HG03565 (cell line): ENCODE measurements at regions not wholly inside any gene's neighbourhood (a gene's known extent, or its start where the extent isn't known, plus 50 kb on each side); places are given as distances from the start of the nearest gene placed in this dataset.
"Not testable (repeated sequence)": the region's sequence is repeated elsewhere in the genome, so short reads cannot be mapped to it uniquely, and the experiment has no call there.

Source experiments
- ATAC-seq: cut with Tn5 transposase; IDR thresholded peaks from one replicate; pipeline ENCODE4 v1.9.1; 2021; ENCODE audit warnings: mild to moderate bottlenecking, moderate library complexity; ENCODE audit not compliant: unreplicated experiment

GRCh38 chr17:45585794-45586650 is 95.5 kb upstream of the PLEKHM1 start:
- not testable (repeated sequence) for ATAC-seq

GRCh38 chr17:45586651-45586934 is 96.1 kb upstream of the PLEKHM1 start:
- not testable (repeated sequence) for ATAC-seq

GRCh38 chr17:45592433-45592923 is 102.0 kb upstream of the PLEKHM1 start:
- peak; percentile 45 for ATAC-seq

- ATAC-seq: not testable (repeated sequence)
Measured at GRCh38 chr17:45596347-45596746, 105.8 kb upstream of the PLEKHM1 start.

GRCh38 chr17:45600052-45601012 is 109.8 kb upstream of the PLEKHM1 start:
- ATAC-seq: not testable (repeated sequence)

- ATAC-seq: not testable (repeated sequence)
Measured at GRCh38 chr17:45601013-45601412, 110.5 kb upstream of the PLEKHM1 start.

GRCh38 chr17:45601605-45602539 is 111.4 kb upstream of the PLEKHM1 start:
- not testable (repeated sequence) for ATAC-seq

GRCh38 chr17:45605751-45606150 is 115.2 kb upstream of the PLEKHM1 start:
- ATAC-seq: not testable (repeated sequence)

GRCh38 chr17:45619984-45620405 is 129.5 kb upstream of the PLEKHM1 start:
- ATAC-seq: peak; percentile 96

GRCh38 chr17:45620468-45620867 is 129.9 kb upstream of the PLEKHM1 start:
- peak; percentile 10 for ATAC-seq

GRCh38 chr17:45621087-45621486 is 130.6 kb upstream of the PLEKHM1 start:
- ATAC-seq: not testable (repeated sequence)

GRCh38 chr17:45622295-45622694 is 131.8 kb upstream of the PLEKHM1 start:
- ATAC-seq: not testable (repeated sequence)

- no peak for ATAC-seq
Measured at GRCh38 chr17:45628019-45628418, 137.5 kb upstream of the PLEKHM1 start.

GRCh38 chr17:45631941-45632340 is 141.4 kb upstream of the PLEKHM1 start:
- no peak for ATAC-seq

GRCh38 chr17:45639297-45639849 is 144.7 kb upstream of the CRHR1 start:
- no peak for ATAC-seq

- no peak for ATAC-seq
Measured at GRCh38 chr17:45640141-45640850, 143.8 kb upstream of the CRHR1 start.

- no peak for ATAC-seq
Measured at GRCh38 chr17:45641541-45641940, 142.6 kb upstream of the CRHR1 start.

- no peak for ATAC-seq
Measured at GRCh38 chr17:45643591-45643990, 140.5 kb upstream of the CRHR1 start.

- not testable (repeated sequence) for ATAC-seq
Measured at GRCh38 chr17:45644637-45645036, 139.5 kb upstream of the CRHR1 start.
